HG02642 (cell line): ENCODE measurements at regions not wholly inside any gene's neighbourhood (a gene's known extent, or its start where the extent isn't known, plus 50 kb on each side); places are given as distances from the start of the nearest gene placed in this dataset.
A peak's percentile ranks its signal among the peaks of the same experiment; 100 is the strongest.

ENCODE experiments used
- ATAC-seq: cut with Tn5 transposase; IDR thresholded peaks from one replicate; pipeline ENCODE4 v1.9.1; 2021; ENCODE audit warnings: mild to moderate bottlenecking; ENCODE audit not compliant: unreplicated experiment, poor library complexity

- no peak for ATAC-seq
Observed at GRCh38 chr22:48118654-48119053, 1356.2 kb downstream of the TBC1D22A start.

DNA sequence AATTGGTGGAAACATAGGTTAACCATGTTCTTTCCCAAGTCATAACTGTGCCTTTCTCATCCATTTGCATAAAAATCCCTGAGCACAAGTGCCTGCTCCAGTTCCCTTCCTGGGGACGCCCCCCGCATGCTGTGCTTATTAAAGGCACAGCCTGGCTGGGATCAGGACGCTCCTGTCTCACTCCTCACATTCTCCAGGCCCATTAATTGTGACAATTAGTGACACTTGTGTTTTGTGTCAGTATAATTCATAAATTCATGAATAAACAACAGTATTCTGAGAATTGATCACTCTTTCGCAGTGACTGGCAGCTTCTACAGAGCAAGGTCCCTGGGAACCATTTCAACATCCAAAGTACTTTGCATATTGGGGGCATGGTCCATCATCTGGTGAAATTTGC lies 1354.4 kb downstream of the TBC1D22A start:
- ATAC-seq, result no peak

DNA sequence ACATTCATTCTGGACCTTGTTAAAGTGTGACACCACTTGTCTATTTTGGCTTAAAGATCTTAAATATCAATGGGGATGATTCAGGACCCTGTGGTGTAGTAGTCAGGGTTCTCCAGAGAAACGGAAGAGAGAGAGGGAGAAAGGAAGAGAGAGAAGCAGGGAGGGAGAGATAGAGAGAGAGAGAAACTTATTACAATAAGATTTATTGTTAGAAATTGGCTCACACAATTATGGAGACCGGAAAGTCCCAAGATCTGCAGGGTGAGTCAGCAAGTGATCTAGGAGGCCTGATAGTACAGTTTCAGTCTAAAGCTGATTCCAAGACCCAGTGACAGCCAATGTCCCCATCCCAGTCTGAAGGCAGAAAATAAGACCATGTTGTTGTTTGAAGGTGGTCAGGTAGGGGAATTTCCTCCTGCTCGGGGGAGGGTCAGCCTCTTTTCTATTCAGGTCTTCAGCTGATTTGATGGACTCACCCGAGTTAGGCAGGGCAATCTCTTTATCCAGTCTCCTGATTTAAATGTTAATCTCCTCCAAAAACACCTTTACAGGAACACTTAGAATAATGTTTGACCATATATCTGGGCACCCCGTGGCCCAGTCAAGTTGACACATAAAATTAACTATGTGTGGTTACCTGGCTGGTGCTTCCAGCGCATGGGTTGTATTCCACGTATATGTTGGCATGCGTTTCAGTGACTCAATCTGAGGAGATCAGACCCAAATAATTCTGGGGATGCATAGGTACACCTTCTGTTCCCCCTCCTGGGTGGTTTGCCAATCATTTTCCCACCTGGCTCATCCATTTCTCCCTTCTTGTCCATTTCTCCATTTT lies 1350.5 kb downstream of the TBC1D22A start:
- ATAC-seq, result no peak

DNA sequence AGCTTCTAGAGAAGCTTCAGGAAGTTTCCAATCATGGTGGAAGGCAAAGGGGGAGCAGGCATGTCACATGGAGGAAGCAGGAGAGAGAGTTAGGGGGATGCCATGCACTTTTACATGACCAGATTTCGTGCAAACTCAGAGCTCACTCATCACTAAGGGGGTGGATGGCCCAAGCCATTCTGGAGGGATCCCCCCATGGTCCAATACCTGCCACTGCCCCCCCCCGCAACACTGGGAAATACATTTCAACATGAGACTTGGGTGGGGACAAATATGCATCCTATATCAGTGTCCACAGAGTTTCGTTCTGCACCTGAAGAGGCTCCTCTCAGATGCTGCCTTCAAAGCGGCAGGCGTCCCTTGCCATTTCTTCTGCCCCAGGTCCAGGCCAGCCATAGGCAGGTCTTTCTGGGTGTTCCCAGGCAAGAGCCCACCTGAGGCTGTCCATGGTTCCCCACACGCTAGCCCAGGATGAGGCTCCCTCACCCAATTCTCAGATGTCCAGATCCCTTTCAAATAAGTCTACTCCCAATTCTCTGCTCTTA lies 1344.3 kb downstream of the TBC1D22A start:
- ATAC-seq, result no peak

DNA sequence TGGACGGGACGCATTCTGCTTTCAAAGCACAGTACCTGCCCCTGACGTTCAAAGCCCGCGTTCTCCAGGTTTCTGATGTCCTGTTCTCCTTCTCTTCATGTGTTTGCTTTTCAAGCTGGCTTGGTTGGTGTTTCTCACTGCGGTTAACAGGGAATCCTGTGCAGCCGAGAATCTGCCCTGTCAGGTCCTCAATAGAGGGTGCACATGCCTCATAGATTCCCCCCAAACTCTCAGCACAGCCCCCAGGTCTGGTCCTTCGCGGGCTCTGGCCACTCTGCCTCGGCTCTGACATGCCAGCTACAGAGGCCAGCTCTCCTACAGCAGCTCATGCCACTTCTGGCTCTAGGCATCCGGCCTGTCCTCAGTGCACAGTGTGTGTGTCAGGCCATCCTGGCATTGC lies 1343.8 kb downstream of the TBC1D22A start:
- ATAC-seq, result no peak

DNA sequence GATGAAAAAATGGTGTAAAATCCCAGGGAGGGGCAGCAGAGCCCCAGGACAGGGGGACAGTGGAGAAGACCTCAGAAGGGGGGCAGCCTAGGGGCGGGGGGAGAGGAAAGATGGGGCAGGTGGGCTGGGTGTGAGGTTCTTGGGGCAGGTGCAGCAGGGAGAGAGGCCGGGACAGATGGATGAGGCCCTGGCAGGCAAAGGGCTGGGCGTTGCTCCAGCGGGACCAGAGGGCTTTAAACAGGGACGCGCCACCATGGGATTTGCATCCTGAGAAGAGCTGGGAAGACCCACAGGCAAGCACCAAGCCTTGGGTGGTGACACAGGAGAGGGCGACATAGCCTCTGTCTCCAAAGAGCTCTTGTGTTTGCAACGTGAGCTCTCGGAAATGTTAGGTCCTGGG lies 1342.8 kb downstream of the TBC1D22A start:
- ATAC-seq, result no peak

DNA sequence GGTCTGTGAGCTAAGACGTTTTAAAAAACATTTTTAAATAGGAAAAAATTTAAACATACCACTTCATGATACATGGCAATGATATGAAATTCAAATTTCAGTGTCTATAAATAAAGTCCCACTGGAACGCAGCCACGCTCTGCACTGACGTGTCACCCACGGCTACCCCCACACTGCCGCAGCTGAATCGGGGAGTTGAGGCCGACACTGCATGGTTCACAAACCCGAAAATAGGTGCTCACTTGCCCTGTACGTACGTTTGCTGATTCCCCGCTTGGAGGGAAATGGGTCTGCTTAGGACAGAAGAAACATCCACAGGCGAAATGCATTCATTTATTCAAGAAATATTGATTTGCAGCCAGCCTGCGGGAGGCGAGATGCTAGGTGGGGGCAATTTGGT lies 1342.3 kb downstream of the TBC1D22A start:
- ATAC-seq, result no peak

GRCh38 chr22:48104102-48104738 lies 1341.8 kb downstream of the TBC1D22A start:
- no peak for ATAC-seq

GRCh38 chr22:48103126-48103875 lies 1340.9 kb downstream of the TBC1D22A start:
- ATAC-seq, result no peak

GRCh38 chr22:48102581-48102980 lies 1340.1 kb downstream of the TBC1D22A start:
- ATAC-seq, result no peak

DNA sequence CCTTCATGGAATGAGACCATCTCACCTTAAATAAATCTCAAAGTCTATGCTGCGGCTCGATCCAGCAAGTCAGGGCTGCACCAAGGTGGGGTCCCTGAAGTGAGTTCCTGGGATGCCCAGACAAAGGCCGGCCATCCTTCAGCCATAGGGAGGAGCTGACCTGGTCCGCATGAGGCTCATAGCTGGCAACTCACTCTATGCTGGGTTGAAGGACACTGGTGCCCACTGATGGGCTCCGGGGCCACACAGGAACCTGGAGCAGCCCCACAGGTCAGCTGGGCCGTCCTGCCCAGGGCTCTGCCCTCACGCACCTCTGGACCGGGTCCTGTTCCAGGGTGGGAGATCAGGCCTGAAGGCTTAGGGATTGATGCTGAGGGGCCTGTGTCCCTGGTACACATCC lies 1339.3 kb downstream of the TBC1D22A start:
- ATAC-seq, result no peak

DNA sequence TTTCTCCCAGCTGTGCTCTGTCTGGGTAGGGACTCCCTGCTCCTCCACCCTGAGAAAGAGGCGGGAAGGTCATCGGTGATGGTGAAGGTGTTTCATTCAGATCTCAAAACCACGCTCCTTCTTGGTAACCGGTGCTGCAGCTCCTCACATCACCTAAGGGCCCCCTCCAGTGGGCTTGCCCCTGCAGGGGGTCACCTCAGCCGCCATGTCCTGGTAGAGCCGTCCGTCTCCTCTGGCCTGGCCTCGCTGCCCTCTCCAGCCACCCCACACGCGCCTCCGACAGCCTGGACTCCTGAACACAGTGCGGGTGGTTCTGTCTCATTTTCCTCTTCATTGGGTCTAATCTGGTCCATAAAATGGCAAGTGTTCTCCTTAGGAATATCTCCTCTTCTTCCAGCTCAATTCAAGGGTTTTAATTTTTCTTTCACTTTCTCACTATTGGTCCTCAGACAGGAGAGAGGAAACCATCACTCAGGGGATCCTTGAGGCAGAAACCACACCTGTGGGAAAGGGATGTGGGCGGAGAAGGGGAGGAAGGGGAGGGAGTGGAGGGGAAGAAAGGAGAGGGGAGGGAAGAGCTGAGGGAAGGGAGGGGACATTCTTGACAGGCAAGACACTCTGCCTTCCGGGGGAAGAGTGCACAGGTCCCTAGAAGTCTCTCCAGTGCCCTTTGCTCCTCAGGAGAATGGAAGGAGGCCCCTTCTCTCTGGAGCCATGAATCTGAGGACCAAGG lies 1338.4 kb downstream of the TBC1D22A start:
- ATAC-seq, result no peak

GRCh38 chr22:48099671-48100070 lies 1337.2 kb downstream of the TBC1D22A start:
- no peak for ATAC-seq

GRCh38 chr22:48099251-48099650 lies 1336.8 kb downstream of the TBC1D22A start:
- no peak for ATAC-seq

- peak; percentile 18 for ATAC-seq
Observed at GRCh38 chr22:48098921-48099245, 1336.4 kb downstream of the TBC1D22A start.

DNA sequence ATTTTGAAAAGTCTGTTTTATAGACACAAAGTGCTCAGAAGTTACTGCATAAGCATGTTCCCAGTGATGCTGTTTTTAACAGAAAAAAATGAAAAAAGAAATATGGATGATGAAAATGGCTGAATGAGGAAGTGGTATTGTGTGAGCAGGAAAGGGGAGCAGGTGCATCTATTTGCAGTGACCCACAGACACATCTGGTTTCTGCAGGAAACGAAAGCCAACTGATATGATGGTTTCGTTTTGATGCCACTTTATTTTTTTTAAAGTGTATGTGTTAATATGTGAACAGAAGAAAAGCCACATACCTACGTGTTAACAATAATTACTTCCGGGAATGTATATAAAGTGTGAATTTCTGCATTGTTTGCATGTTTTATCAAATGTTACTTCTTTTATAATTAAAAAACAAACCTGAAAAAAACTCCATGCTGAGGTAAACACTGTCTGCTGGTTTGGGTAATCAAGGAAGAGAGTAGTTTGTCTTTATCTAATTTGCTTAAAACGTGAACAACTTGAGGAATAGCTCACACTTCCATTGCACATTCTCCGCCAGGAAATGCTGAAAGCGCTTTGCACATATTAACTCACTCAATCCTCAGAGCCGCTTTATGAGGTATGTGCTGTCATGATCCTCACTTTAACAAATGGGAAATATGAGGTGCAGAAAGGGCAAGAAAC lies 1335.9 kb downstream of the TBC1D22A start:
- peak; percentile 69 for ATAC-seq

DNA sequence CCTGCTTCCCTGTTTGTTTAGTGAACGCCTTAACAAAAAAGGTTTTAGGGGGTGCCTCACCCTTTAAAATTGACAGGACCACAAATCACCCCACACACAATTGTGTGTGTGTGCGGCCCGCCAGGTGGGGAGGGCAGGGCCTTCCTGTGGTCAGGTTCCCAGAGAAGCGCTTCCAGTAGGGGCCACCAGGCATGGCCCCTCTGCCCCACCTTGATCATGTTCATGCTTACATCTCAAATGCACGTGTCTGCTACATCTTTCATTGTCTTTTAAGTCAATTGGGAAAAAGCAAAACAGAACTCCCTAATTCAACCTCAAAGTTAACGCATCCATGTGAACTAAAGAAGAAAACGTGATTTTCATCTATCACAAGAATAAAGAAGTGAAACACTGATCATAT lies 1335.3 kb downstream of the TBC1D22A start:
- peak; percentile 23 for ATAC-seq

GRCh38 chr22:48096851-48097665 lies 1334.6 kb downstream of the TBC1D22A start:
- ATAC-seq, result no peak

DNA sequence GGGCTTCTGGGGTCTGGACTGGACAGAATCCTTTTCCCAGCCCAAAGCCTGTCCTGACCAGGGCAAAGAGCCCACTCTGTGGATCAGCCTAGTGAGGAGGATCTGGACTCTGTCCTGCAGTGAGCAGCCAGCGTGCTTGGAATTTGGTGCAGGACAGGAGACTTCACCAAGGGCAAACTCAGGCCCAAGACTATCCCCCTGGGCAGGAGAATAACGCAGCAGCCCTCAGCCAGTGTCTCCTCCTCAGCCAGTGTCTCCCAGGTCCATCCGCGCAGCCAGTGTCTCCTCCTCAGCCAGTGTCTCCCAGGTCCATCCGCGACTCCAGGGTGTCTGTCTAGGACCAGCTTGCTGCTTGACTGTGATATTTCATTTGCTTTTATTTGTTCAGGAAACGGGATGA lies 1334.0 kb downstream of the TBC1D22A start:
- ATAC-seq, result no peak
